H1 (cell line): ENCODE measurements at regions not wholly inside any gene's neighbourhood (a gene's known extent, or its start where the extent isn't known, plus 50 kb on each side); places are given as distances from the start of the nearest gene placed in this dataset.

Experiments
- RFX5 ChIP-seq: IDR thresholded peaks from 2 replicates; pipeline ENCODE4 v1.6.1; 2011; ENCODE audit warnings: low read depth, low read length, improper control_type of control experiment, borderline replicate concordance
- TCF12 ChIP-seq: IDR thresholded peaks from 2 replicates; pipeline ENCODE4 v1.6.1; 2011; ENCODE audit warnings: low read depth, mild to moderate bottlenecking, low read length

DNA sequence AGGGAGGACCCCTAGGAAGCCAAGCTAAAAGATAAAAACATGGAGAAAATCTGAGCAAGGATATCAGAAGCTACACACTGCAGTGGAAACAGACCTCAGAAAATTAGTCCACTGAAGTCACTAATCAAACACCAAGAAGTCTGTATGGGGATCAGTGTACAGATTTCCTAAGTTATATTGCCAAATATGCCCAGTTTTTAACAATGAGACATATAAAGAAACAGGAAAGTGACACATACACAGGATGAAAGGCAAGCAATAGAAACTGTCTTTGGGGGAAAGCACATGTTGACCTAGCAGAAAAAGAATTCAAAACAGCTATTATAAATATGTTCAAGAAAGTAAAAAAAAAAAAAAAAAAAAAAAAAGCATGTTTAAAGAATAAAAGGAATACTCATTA, 153.7 kb downstream of the PPP4R3C start (continued):
- TF ChIP-seq TCF12, result no peak
- no peak for TF ChIP-seq RFX5
- TF ChIP-seq, all 59 proteins: peak for 0
